ENCODE measurements at regions not wholly inside any gene's neighbourhood (a gene's known extent, or its start where the extent isn't known, plus 50 kb on each side); places are given as distances from the start of the nearest gene placed in this dataset.

DNA sequence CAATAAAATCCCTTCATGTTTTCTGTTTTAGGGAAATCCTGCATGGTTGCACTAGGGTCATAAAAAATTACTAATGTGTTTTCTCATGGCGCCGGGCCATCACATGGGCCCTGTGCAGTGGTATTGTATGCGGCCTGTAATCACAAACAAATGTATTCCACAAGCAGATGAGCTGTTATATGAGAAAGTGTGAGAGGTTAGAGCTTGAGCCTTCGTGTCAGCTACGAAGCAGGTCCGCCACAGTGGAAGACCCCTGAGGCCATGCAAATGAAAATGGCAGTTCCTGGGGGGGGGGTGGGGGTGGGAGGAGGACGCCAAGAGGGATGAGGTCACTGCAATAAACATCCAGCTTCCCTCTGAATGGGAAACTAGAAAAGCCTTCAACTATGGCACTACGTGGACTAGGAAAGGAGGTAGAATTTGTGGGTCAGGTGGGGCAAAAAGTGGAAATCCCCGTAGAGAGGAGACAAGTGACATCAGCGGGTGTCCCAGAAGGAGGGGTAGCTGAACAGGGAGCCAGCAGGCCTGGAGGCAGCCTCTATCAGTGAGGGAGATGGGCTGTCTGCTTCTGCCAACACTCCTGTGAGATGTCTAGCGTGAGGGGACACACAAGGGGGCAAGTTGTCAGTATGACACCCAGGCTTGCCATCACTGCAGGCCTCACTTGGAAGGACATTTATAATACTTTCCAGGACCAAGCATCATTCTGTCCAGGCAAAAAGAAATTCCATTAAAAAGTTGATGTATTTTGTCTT is 130.3 kb upstream of the CTAGE1 start:
- Histone ChIP-seq H3K27me3 (ENCODE audit: low read depth) (no peaks in the 10 kb centered on the region), H3K4me1 (peaks cover 46% of the 10 kb centered on the region), H3K4me3 (no peak overlapping the region), H3K36me3 (no peaks in the 10 kb centered on the region), H3K9me3 (replicated peaks) (no peaks in the 10 kb centered on the region), H3K27ac (replicated peaks) (peak overlapping the region; percentile 53)
- no peak for TF ChIP-seq CTCF (IDR thresholded peaks at IDR 0.05; ENCODE audit: borderline replicate concordance)
- intact Hi-C loops (cut with micrococcal nuclease): no loop called here
- DNase-seq: no peak

DNA sequence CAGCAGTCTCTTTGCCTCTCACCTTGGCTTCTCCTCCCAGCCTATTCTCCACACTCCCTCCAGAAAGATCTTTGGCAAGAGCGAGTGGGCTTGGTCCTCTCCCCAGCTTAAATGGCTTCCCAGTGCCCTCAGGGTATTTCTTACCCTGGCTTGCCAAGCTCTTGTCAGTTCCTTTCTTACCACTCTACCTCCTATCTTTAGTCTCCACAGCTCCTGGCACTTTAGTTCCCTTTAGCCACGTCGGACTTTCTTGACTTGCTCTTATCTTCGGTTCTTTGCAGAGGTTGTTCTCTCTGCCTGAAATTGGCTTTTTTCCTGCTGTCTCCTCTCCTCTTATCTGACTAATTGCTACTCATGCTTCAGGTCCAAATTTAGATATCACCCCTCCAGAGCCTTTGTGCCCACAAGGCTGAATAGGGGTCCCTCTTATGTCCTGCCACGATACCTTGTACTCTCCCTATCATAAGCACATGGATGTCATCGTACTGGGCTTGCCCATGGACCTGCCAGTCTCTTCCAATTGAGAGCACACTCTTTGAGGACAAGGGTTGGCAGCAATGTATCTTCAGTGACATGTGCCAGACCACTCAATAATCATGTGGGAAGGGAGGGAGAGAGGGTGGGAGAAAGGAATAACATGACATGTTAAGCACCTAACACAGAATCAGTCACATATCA is 131.7 kb upstream of the CTAGE1 start:
- no peak overlapping the region for H3K27ac ChIP-seq (replicated peaks)
- peaks cover 39% of the 10 kb centered on the region for H3K4me1 ChIP-seq
- no peak for TF ChIP-seq CTCF (IDR thresholded peaks at IDR 0.05; ENCODE audit: borderline replicate concordance)
- no peaks in the 10 kb centered on the region for H3K9me3 ChIP-seq (replicated peaks)
- H3K4me3 ChIP-seq: no peak overlapping the region
- no peaks in the 10 kb centered on the region for H3K36me3 ChIP-seq
- no peaks in the 10 kb centered on the region for H3K27me3 ChIP-seq (ENCODE audit: low read depth)
- intact Hi-C loops (cut with micrococcal nuclease): no loop called here
- DNase-seq: no peak

DNA sequence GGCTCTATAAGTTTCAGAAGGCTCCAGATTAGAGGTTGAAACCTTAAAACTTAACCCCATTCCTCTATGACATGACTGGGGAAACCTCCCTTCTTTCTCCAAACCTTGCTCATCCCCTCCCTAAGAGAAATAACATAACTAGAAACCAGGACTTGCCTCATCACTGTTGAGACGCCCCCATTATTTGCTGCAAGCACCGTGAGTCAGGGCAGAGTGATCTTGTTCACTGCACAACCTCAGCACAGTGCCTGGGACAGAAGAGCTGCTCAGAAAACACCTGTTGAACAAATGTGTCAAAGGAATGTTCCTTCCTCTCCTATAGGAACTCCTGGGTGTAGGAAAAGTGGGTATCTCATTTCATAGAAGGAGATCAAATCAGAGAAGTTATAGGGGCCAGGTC is 132.7 kb upstream of the CTAGE1 start:
- no peak for TF ChIP-seq CTCF (IDR thresholded peaks at IDR 0.05; ENCODE audit: borderline replicate concordance)
- intact Hi-C loops (cut with micrococcal nuclease): loop anchor here (10.0 kb wide), 1 partner anchor 86 kb away; no protein-coding TSS in a partner anchor

DNA sequence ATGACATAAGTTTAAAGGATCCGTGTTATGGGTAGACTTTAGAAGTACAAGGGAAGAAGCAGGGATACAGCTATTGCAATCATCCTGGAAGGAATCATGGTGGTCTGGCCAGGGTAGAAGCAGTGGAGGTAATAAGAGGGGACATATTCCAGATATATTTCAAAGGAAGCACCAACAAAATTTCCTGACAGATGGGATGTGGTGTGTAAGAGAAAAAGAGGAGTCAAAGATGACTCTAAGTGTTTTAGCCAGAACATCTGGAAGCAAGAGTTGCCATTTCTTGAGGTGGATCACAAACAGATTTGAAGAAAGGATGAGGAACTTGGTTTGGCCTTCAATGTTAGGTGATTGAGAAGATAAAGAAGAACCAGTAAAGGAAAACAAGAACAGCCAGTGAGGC is 133.1 kb upstream of the CTAGE1 start:
- Histone ChIP-seq H3K27me3 (ENCODE audit: low read depth) (no peaks in the 10 kb centered on the region), H3K4me1 (peaks cover 36% of the 10 kb centered on the region), H3K4me3 (no peak overlapping the region), H3K27ac (replicated peaks) (no peak overlapping the region), H3K36me3 (no peaks in the 10 kb centered on the region), H3K9me3 (replicated peaks) (no peaks in the 10 kb centered on the region)
- no peak for DNase-seq
- intact Hi-C loops (cut with micrococcal nuclease): loop anchor here (10.0 kb wide), 1 partner anchor 86 kb away; no protein-coding TSS in a partner anchor
- TF ChIP-seq CTCF (IDR thresholded peaks at IDR 0.05; ENCODE audit: borderline replicate concordance): no peak

More for the DNA sequence above, 132.7 kb upstream of the CTAGE1 start:
- Histone ChIP-seq H3K36me3 (no peaks in the 10 kb centered on the region), H3K9me3 (replicated peaks) (no peaks in the 10 kb centered on the region), H3K27ac (replicated peaks) (no peak overlapping the region), H3K4me1 (peaks cover 39% of the 10 kb centered on the region), H3K4me3 (no peak overlapping the region), H3K27me3 (ENCODE audit: low read depth) (no peaks in the 10 kb centered on the region)
- no peak for DNase-seq

DNA sequence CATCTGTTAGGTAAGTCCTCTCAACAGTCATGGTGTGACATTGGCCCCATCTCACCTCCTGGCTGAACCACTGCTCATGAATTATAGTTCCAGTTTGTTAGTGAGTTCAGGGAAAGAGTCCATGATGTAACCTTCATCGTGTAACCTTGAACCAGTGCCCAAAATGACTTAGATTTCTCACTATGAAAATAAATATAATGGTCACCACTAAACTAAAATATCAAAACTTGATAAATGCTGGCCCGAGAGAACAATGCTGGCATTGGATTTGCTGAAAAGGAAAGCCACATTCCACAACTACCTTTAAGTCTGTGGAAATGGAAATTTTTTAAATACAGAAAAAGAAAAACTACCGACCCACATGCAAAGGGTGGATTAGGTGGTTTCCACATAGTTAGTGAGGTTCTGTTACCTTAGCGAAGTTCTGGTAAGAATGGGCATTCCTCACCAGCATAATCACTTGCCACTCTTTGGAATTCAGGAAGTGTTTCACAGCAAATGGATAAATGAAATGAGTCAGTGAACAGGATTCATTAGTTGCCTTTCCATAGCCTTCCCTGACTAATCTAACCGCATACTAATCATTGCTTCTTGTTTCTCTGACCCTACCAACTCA is 133.9 kb upstream of the CTAGE1 start:
- Histone ChIP-seq H3K27ac (replicated peaks) (peak overlapping the region; percentile 1), H3K4me3 (no peak overlapping the region), H3K4me1 (peaks cover 36% of the 10 kb centered on the region), H3K27me3 (ENCODE audit: low read depth) (no peaks in the 10 kb centered on the region), H3K9me3 (replicated peaks) (no peaks in the 10 kb centered on the region), H3K36me3 (no peaks in the 10 kb centered on the region)
- TF ChIP-seq CTCF (IDR thresholded peaks at IDR 0.05; ENCODE audit: borderline replicate concordance): no peak
- no peak for DNase-seq
- intact Hi-C loops (cut with micrococcal nuclease): loop anchor here (10.0 kb wide), 1 partner anchor 87 kb away; no protein-coding TSS in a partner anchor
